CD4-positive, alpha-beta T cell treated with Interleukin-6 for 4 hours (primary cell): ENCODE measurements at regions not wholly inside any gene's neighbourhood (a gene's known extent, or its start where the extent isn't known, plus 50 kb on each side); places are given as distances from the start of the nearest gene placed in this dataset.

ENCODE experiments used
- DNase-seq: peaks from one replicate; pipeline ENCODE4 v3.0.0-alpha.2; 2020; ENCODE audit warnings: mixed read lengths

DNA sequence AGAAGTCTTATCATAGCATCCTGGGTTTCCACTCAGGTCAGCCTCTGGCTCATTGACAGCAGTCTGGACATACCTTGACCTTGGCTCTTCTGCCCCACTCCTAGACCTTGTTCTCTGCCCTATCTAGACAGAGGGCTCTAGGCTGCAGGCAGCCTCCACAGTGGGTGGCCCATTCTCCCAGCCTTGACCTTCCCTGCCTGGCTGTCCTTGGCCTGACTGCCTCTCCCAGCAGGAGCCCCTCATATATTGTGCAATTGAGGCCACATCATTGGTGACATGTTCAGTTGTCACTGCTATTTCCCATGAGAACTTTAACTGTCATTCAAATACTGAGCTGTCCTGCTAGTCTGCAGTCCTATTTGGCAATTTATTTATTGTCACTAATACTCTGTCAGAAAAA is 503.4 kb downstream of the PLXNA4 start:
- no peak for DNase-seq

- DNase-seq, result no peak
These were observed 504.1 kb downstream of the PLXNA4 start for GRCh38 chr7:132072165-132072564.

DNA sequence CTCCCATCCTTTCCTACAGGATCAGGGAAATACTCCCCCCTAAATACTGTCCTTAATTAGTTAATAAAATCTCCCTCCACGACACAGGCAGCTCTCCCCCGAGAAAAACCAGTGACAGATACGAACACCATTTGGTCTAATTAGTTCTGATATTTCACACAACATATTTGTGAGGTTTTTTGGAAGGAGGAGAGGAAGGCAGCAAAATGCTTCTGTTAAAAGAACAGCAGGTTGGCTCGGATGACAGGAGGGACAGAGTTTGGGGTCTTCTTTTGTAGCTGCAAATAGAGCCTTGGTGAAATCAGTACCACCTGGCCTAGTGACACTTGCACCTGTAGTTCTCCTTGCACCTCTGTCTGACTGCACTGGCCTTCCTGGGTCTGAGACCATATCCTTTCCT is 507.0 kb downstream of the PLXNA4 start:
- DNase-seq, result no peak

GRCh38 chr7:132066761-132067171 is 509.5 kb downstream of the PLXNA4 start:
- DNase-seq, result no peak

GRCh38 chr7:132065989-132066603 is 509.7 kb upstream of the PODXL start:
- DNase-seq, result no peak

- DNase-seq, result no peak
These were observed 509.0 kb upstream of the PODXL start for GRCh38 chr7:132065193-132065988.

- DNase-seq, result no peak
These were observed 507.4 kb upstream of the PODXL start for GRCh38 chr7:132063800-132064199.

DNA sequence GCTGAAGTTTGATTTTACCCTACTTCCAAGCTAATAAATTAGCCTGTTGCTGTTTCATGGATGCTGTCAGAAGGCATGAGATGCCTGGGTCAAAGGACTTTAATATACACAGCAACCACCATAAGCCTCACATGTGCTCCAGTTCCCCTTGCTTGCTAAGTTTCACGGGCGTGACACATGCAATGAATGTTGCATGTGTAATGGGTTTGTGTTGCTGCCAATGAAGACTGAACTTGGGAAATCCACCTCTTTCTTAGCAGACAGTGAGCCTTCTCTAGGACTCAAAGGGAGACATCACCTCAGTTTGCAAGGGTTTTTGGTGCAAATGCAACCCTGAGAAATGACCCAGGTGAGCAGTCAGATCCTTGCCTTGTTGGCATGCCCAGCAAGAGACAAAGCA is 505.5 kb upstream of the PODXL start:
- DNase-seq, result no peak

DNA sequence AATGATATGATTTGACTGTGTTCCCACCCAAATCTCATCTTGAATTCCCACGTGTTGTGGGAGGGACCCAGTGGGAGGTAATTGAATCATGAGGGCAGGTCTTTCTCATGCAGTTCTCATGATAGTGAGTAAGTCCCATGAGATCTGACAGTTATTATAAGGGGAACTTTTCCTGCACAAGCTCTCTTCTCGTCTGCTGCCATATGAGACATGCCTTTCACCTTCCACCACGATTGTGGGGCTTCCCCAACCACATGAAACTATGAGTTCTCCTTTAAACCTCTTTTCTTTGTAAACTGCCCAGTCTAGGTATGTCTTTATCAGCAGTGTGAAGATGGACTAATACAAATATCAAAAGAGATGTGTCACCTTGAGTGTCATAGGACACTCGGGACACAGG is 502.7 kb upstream of the PODXL start:
- DNase-seq, result no peak

DNA sequence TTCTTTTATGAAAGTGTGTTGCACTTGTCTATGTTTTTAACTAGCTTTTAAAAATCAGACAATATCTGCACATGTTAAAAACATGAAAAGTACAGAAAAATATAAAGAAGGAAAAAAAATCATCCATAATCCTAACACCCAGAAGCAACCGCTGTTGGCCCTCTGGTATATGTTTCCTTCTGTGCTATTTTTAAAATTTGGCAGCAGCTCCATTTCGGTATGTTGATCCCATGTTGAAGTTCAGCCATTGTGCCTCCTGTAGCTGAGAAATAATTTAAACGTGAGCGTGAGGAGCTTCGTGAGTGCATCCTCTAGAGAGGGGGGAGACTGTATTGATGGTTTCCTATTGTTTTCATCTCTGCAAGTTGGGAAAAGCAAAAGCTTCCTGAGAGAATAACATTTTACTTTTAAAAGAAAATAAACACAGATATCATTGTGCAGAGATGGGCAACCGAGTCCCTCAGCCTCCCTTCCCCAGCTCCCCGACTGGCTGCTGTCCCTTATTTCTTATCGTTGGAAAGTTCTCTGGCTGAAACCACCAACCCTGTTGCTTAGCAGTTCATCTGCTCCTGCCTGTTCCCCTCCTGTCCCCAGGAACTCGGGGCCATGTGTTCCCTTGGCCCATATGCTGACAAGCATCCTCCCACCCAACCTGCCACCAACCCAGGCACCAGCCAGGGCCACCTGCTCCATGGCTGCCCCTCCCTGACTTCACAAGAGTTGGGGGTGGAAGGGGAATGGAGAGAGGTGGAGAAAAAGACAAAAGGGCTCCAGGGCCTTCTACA is 499.1 kb upstream of the PODXL start:
- no peak for DNase-seq

GRCh38 chr7:132053871-132054270 is 497.4 kb upstream of the PODXL start:
- DNase-seq, result no peak

DNA sequence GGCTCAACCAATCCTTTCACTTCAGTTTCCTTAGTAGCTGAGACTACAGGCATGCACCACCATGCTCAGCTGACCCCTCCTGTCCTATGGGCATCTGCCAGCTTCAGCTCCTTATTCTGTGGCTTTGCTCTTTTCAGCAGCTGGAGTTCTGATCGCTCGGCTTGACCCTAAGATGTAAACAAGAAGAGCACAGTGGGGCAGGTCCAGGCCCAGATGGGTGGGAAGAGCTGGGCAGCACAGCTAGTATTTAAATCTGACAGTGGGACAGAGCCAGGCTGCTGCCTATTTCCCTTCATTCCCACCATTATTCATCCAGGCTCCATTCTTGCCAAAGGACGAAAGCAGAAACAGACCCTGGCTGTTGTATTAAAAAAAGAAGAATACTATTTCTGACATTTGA is 494.9 kb upstream of the PODXL start:
- no peak for DNase-seq

- DNase-seq, result no peak
These were observed 493.3 kb upstream of the PODXL start for GRCh38 chr7:132049462-132050304.

DNA sequence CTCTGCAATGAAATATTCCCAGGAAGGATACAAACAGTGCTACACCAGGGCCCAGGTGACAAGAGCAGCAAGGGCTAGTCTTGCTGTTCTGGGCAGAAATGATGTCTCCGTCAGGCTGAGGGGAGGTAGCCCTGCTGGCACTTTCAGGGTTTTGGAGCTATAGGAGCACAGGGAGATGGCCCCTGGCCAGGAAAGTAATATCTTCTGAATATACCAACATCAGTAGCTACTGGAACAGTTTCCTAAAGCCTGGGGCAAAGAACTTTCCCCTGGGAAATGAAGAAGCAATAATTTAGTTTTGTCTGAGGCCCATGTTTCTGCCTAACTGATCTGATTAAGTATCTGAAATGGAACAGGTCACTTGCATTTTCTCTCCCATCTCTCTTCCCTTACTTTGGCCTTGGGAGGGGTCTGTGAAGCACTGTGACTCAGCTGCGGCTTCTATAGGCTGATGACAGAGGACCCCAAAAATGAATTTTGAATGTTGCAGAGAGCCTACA is 489.1 kb upstream of the PODXL start:
- DNase-seq, result no peak

- no peak for DNase-seq
These were observed 488.6 kb upstream of the PODXL start for GRCh38 chr7:132045002-132045401.

DNA sequence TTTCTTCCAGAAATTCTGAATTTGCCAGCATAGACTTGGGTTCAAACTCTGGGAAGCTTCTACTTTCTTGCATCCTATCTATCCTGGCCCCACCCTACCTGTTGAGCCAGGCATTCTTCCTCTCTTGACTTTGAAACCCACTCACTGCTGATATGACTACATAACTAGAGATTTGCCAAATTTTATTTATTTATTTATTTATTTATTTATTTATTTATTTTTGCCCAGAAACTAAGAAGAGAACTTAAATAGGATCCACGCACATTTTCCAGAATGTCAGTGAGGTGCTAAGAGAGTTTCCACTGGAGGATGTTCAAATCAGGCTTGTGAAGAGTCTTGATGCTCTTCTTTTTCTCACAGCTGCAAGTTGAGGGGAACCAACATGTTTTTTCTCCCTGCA is 487.8 kb upstream of the PODXL start:
- DNase-seq, result no peak

DNA sequence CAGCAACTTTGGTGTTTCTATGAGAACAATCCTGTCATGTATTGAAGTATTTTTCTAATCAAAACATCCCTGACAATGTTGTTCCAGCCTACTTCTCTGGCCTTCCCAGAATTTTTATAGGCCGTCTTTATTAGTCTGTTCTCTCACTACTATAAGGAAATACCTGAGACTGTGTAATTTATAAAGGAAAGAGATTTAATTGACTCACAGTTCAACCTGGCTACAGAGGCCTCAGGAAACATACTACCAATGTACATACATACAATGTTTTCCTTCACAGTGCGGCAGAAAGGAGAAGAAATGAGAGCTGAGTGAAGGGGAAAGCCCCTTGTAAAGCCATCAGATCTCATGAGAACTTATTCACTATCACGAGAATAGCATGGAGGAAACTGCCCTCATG is 484.7 kb upstream of the PODXL start:
- no peak for DNase-seq

- no peak for DNase-seq
These were observed 479.3 kb upstream of the PODXL start for GRCh38 chr7:132035517-132036362.

DNA sequence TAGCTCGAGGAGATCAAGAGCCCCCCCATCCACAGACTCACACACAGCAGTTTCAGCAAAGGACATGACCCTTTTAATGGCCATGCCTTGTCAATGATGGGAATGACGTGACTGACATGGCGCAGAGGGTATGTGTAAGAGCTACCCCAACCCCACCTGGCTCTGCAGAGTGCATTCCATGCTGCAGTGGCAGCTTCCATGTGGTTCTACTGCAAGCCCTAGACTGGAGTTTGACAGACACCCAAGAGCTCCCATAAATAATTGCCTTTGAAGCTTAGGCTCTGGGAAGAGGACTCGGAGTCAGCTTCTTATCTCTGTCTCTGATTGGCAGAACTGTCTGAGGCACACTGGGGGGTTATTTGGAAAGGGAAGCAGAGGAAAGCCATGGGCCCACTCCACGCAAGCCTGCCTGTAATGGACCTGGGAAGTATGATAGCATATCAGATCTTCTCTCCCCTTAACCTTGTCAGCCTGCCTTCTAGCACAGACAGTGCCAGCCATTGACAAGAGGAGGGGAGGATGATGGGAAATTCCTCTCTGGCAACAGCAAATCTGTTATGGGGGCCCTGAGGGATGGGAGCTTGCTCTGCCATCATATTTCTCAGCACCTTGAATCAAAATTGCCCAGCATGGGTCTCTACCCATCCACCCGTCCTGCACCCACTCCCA is 478.5 kb upstream of the PODXL start:
- no peak for DNase-seq

GRCh38 chr7:132030883-132031282 is 474.5 kb upstream of the PODXL start:
- DNase-seq, result no peak

- no peak for DNase-seq
These were observed 473.7 kb upstream of the PODXL start for GRCh38 chr7:132030086-132030568.
